ENCODE measurements at regions not wholly inside any gene's neighbourhood (a gene's known extent, or its start where the extent isn't known, plus 50 kb on each side); places are given as distances from the start of the nearest gene placed in this dataset.

DNA sequence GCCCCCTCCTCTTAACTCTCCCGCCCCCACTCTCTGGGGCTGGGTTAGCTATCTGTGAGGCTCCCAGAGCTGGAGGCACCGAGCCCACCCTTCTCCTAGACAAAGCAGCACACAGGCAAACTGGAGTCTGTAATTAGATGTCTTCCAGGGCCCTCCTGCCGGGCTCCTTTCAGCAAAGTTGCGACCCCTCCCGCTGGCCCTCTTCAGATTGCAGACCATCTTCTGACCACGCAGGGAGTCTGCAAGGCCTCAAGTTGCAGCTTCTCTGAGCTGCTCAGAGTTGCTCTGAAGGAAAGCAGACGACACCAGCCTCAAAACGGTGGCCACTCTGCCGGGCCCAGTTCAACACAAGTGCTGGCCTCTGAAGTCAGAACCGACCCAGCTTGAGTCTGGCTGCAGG, 228.4 kb upstream of the COPS8 start:
- DNase-seq (ENCODE audit: low spot score) = no peak
- no peak for ATAC-seq (ENCODE audit: low FRiP score)
- TF ChIP-seq, protein P1, sequence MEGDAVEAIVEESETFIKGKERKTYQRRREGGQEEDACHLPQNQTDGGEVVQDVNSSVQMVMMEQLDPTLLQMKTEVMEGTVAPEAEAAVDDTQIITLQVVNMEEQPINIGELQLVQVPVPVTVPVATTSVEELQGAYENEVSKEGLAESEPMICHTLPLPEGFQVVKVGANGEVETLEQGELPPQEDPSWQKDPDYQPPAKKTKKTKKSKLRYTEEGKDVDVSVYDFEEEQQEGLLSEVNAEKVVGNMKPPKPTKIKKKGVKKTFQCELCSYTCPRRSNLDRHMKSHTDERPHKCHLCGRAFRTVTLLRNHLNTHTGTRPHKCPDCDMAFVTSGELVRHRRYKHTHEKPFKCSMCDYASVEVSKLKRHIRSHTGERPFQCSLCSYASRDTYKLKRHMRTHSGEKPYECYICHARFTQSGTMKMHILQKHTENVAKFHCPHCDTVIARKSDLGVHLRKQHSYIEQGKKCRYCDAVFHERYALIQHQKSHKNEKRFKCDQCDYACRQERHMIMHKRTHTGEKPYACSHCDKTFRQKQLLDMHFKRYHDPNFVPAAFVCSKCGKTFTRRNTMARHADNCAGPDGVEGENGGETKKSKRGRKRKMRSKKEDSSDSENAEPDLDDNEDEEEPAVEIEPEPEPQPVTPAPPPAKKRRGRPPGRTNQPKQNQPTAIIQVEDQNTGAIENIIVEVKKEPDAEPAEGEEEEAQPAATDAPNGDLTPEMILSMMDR (IDR thresholded peaks at IDR 0.05) = no peak

DNA sequence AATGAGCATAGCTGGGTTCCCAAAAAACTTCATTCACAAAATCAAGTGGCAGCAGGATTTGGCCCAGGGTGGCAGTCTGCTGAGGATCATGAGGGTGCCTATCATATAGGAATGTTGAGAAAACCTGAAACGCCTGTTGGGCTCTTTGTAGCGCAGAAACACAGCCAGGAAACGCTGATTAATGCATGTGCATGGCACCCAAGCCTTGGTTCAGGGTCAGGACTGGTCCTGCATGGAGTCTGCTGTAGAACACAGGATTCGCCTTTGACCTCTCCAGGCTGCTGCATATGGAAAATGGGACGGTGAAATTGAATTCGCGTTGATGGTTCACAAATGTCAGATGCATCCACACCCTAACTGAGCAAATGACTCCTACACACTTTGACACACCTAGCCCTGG, 227.9 kb upstream of the COPS8 start:
- DNase-seq (ENCODE audit: low spot score) = no peak
- TF ChIP-seq, protein P1 (IDR thresholded peaks at IDR 0.05) = no peak
- no peak for ATAC-seq (ENCODE audit: low FRiP score)

DNA sequence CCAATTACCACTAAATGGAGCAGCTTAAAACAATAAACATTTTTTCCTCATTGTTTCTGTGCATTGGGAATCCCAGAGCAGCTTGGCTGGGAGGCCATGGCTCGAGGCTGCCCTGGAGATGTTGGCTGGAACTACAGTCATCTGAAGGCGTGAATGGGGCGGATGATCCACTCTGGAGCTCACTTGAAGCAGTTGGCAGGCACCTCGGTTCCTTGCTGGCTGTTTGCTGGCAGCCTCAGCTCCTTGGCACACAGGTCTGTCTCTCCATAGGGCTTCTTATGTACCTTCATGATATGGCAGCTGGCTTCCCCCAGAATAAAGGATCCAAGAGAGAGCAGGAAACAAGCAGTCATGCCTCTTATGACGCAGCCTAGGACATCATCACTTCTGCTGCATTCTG, 227.0 kb upstream of the COPS8 start:
- TF ChIP-seq, protein P1 (IDR thresholded peaks at IDR 0.05) = no peak
- ATAC-seq (ENCODE audit: low FRiP score) (no peak), DNase-seq (ENCODE audit: low spot score) (no peak)

DNA sequence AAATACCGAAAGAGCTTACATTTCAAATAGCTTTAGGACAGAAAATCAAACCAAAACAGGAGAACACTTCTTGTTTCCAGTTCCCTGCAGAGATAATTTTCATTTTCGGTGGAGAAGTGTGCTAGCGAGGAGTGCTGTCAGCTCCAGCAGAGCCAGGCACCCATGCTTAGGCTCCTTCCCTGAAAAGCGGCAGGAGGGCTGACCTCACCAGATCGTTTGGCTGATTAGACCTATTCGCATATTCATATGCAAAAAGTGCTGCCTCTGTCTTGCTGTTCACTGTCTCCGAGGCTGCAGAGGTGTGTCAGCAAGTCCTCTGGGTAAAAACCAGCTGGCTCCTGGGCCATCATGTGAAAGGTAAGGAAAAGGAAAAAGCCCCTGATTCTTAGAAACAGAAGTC, 225.8 kb upstream of the COPS8 start:
- TF ChIP-seq, protein P1 (IDR thresholded peaks at IDR 0.05) = no peak
- ATAC-seq (ENCODE audit: low FRiP score) (no peak), DNase-seq (ENCODE audit: low spot score) (no peak)

DNA sequence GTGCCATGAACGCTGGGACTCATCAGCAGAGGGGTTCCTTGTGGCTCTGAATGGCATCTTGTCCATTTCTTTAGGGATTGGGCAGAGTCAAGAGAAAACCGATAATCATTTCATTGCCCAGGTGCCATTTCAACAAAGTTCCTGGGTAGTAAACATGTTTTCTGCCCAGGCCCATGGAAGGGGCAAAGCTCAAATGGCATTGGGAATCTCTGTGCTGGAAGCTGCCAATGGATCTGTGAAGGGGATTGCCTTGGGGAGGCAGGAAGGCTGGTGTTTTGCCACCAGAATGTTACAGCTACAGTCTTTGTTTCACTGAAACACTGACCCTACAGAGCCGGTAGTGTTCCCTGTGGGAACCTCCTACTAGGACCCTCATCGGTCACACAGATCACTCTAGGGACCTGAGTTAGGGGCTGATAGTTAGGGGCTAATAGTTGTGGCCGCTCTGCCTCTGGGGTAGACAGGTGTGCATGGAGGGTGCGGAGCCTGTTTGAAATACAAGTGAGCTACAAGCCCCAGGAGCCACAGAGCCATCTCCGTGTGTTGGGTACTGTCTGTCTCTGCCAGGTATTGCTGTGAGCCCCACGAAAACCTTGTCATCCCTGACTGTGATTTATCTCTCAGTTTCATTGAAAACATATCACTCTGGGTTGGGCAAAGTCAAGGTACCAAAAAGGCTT, 224.4 kb upstream of the COPS8 start:
- DNase-seq (ENCODE audit: low spot score) (no peak), ATAC-seq (ENCODE audit: low FRiP score) (no peak)
- TF ChIP-seq, protein P1 (IDR thresholded peaks at IDR 0.05) = no peak

DNA sequence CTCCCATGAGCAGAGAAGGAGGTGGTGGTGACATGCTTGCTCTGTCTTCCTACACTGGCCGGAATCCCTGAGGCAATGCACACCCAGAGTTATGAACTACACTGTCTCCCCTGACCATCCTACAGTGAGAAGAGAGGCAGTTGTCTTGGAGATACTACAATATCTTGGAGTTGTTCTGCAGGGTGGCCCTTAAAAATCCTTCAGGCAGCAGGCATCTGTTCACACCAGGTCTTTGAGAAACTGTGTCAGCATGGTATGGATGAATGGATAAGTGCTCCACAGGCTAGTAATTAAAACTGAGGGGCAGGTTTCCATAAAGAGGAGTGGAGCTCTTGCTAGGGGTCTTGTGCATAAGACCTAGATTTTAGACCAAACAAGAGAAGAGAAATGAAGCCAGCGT, 223.7 kb upstream of the COPS8 start:
- ATAC-seq (ENCODE audit: low FRiP score) (no peak), DNase-seq (ENCODE audit: low spot score) (no peak)
- TF ChIP-seq, protein P1 (IDR thresholded peaks at IDR 0.05) = no peak

DNA sequence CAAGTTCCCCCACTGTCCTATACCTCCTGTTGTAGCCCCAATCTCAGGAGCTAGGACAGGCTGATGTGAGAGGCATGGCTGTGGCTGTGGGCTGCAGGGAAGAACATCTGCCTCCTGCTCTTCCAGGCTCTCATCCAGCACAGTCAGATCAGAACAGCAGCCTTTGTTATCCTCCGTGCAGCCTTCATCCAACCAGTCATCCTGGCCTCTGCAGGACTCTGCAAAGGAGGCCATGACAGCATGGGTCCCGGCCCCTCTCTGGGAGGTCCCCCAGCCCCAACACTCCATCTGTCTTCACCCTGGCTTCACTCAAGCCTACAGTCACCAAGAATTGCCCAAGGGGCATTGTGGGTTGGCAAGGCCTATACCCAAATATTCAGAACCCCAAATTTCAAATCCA, 223.2 kb upstream of the COPS8 start:
- TF ChIP-seq, protein P1 (IDR thresholded peaks at IDR 0.05) = no peak
- DNase-seq (ENCODE audit: low spot score) (no peak), ATAC-seq (ENCODE audit: low FRiP score) (no peak)
